Mucosa of stomach (tissue), 1 donor: ENCODE measurements at regions not wholly inside any gene's neighbourhood (a gene's known extent, or its start where the extent isn't known, plus 50 kb on each side); places are given as distances from the start of the nearest gene placed in this dataset.

Experiments used
- H3K27me3 ChIP-seq: one replicate; pipeline ENCODE4 v1.7.0; 2013; ENCODE audit warnings: mild to moderate bottlenecking, low read length; ENCODE audit not compliant: control insufficient read depth, insufficient read depth
- H3K36me3 ChIP-seq: one replicate; pipeline ENCODE4 v1.7.0; 2013; ENCODE audit warnings: low read length; ENCODE audit not compliant: control insufficient read depth, insufficient read depth
- H3K4me1 ChIP-seq: one replicate; pipeline ENCODE4 v1.7.0; 2013; ENCODE audit warnings: mild to moderate bottlenecking, low read length; ENCODE audit not compliant: control insufficient read depth, insufficient read depth
- H3K4me3 ChIP-seq: one replicate; pipeline ENCODE4 v1.7.0; 2013; ENCODE audit warnings: low read length
- H3K9ac ChIP-seq: one replicate; pipeline ENCODE4 v1.7.0; 2013; ENCODE audit warnings: mild to moderate bottlenecking, low read length, moderate library complexity
- H3K9me3 ChIP-seq: one replicate; pipeline ENCODE4 v1.7.0; 2013; ENCODE audit warnings: mild to moderate bottlenecking, low read length, moderate library complexity; ENCODE audit not compliant: control insufficient read depth
- donor health status: Pancreatic carcinoma.

GRCh38 chrX:39822133-39822748 is 275.5 kb downstream of the BCOR start:
- no peaks in the 10 kb centered on the region for H3K9me3 ChIP-seq
- no peak overlapping the region for H3K9ac ChIP-seq
- H3K4me3 ChIP-seq: no peak overlapping the region
- H3K27me3 ChIP-seq: peaks cover 5% of the 10 kb centered on the region
- H3K36me3 ChIP-seq: no peaks in the 10 kb centered on the region
- peaks cover 6% of the 10 kb centered on the region for H3K4me1 ChIP-seq

- Histone ChIP-seq H3K9me3 (no peaks in the 10 kb centered on the region), H3K9ac (no peak overlapping the region), H3K4me3 (no peak overlapping the region), H3K4me1 (peaks cover 5% of the 10 kb centered on the region), H3K36me3 (no peaks in the 10 kb centered on the region), H3K27me3 (peaks cover 5% of the 10 kb centered on the region)
These were observed 274.3 kb downstream of the BCOR start for GRCh38 chrX:39823424-39823823.

DNA sequence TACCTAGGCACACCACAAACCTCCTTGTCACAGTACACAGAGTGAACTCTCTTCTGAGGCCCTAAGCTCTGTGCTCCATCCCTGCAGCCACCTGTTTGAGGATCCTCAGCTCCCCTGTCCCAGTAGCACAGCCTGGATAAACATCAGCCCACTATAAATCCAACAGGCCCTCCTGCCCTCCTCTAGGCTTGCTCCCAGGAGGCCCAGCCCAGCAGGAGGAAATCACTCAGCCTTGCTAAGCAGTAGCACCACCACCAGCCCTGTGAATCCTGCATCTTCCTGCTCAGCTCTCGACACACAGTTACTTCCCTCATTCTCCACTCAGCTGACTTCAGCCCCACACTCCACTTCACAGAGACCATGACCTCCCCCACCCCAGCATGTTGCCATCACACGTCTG is 273.9 kb downstream of the BCOR start:
- Histone ChIP-seq H3K9me3 (no peaks in the 10 kb centered on the region), H3K9ac (no peak overlapping the region), H3K27me3 (peaks cover 5% of the 10 kb centered on the region), H3K36me3 (no peaks in the 10 kb centered on the region), H3K4me1 (peaks cover 5% of the 10 kb centered on the region), H3K4me3 (no peak overlapping the region)

DNA sequence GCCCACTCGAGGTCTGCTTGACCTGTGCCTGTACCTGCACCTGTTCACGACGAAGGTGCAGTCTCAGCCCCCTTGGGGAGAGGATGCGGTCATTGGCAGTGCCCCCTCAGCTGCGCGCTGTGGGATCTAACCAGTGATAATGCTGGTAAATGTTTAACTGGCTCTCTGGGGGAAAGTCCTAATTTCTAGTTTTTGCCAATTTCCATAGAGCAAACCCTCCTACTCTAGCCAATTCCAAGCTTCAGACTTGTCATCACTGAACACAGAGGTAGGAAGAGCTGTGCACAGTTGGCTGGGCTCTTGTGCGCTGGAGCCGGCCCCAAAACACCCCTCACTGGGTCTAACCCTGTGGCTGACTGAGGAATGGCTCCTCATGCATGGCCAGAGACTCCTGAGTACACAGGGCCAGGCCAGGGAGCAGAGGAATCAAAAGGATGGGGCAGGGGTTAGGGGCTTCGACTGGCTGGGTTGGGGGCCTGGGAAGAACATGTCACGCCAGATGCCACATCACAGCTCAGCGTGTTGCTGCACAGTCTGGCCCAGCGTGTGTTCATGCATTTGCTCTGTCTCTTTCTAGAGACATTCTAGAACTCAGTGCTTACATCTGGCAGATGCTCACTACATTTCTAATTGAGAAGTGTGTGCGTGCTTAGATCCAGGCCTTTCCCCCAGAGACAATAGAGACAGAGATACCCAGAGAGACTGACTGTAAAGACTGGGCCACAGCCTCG is 270.8 kb downstream of the BCOR start:
- Histone ChIP-seq H3K36me3 (no peaks in the 10 kb centered on the region), H3K9me3 (no peaks in the 10 kb centered on the region), H3K27me3 (no peaks in the 10 kb centered on the region), H3K4me3 (no peak overlapping the region), H3K4me1 (peaks cover 6% of the 10 kb centered on the region), H3K9ac (no peak overlapping the region)

- H3K9me3 ChIP-seq: no peaks in the 10 kb centered on the region
These were observed 269.8 kb downstream of the BCOR start for GRCh38 chrX:39827951-39828350.

GRCh38 chrX:39828971-39829370 is 268.8 kb downstream of the BCOR start:
- Histone ChIP-seq H3K4me1 (peaks cover 6% of the 10 kb centered on the region), H3K27me3 (no peaks in the 10 kb centered on the region), H3K36me3 (no peaks in the 10 kb centered on the region), H3K9me3 (no peaks in the 10 kb centered on the region), H3K9ac (no peak overlapping the region), H3K4me3 (no peak overlapping the region)

More at GRCh38 chrX:39827951-39828350, 269.8 kb downstream of the BCOR start:
- no peaks in the 10 kb centered on the region for H3K36me3 ChIP-seq
- H3K9ac ChIP-seq: no peak overlapping the region
- H3K4me1 ChIP-seq: peaks cover 6% of the 10 kb centered on the region
- H3K4me3 ChIP-seq: no peak overlapping the region
- no peaks in the 10 kb centered on the region for H3K27me3 ChIP-seq

- no peaks in the 10 kb centered on the region for H3K27me3 ChIP-seq
- H3K4me1 ChIP-seq: peaks cover 6% of the 10 kb centered on the region
- H3K9me3 ChIP-seq: no peaks in the 10 kb centered on the region
- no peak overlapping the region for H3K4me3 ChIP-seq
- H3K36me3 ChIP-seq: no peaks in the 10 kb centered on the region
- H3K9ac ChIP-seq: no peak overlapping the region
These were observed 267.8 kb downstream of the BCOR start for GRCh38 chrX:39829965-39830364.

DNA sequence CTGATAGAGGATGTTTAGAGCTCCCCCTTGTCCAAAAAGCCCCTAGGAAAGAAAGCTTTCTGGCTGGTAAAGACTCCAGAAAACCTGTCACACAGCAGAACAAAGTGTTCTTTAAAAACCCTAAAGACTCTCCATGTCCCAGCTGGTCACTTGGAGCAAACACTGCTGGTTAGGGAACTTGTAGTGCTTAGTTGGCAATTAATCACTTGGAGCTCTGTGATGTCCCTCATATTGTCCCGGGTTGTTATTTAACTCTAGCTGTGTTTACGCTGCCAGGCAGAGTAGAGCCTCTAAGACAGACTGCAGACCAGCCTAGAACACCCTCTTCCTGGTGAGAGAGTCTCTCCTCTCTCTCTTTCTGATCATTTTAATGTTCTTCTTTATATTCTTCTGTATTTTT is 267.3 kb downstream of the BCOR start:
- Histone ChIP-seq H3K9ac (no peak overlapping the region), H3K4me3 (no peak overlapping the region), H3K36me3 (no peaks in the 10 kb centered on the region), H3K4me1 (peaks cover 6% of the 10 kb centered on the region), H3K27me3 (no peaks in the 10 kb centered on the region), H3K9me3 (no peaks in the 10 kb centered on the region)

DNA sequence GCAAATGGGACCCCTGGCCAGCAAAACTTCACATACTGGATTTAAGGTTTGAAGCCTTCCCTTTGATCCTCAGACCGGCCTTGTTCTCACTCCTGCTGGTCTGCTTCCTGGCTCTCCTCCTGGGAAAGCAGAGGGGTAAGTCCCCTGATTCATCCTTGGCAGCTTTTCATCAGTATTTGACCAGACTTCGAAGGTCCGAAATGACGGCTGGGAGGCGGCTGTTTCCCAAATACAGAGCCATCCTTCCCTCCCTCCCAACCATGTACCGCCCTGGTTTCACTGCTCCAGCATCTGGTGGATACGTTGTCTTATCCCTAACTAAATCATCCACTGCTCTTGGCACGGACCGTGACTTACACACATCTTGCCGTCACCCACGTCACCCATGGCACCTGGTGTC is 265.5 kb downstream of the BCOR start:
- no peaks in the 10 kb centered on the region for H3K27me3 ChIP-seq
- no peak overlapping the region for H3K4me3 ChIP-seq
- H3K36me3 ChIP-seq: no peaks in the 10 kb centered on the region
- H3K9ac ChIP-seq: no peak overlapping the region
- H3K9me3 ChIP-seq: no peaks in the 10 kb centered on the region
- H3K4me1 ChIP-seq: peaks cover 6% of the 10 kb centered on the region

GRCh38 chrX:39834600-39834999 is 263.2 kb downstream of the BCOR start:
- H3K9me3 ChIP-seq: no peaks in the 10 kb centered on the region
- no peak overlapping the region for H3K4me3 ChIP-seq
- no peaks in the 10 kb centered on the region for H3K27me3 ChIP-seq
- H3K4me1 ChIP-seq: peaks cover 6% of the 10 kb centered on the region
- no peak overlapping the region for H3K9ac ChIP-seq
- no peaks in the 10 kb centered on the region for H3K36me3 ChIP-seq

GRCh38 chrX:39835241-39835640 is 262.5 kb downstream of the BCOR start:
- no peaks in the 10 kb centered on the region for H3K27me3 ChIP-seq
- H3K4me1 ChIP-seq: peaks cover 2% of the 10 kb centered on the region
- no peaks in the 10 kb centered on the region for H3K9me3 ChIP-seq
- H3K36me3 ChIP-seq: no peaks in the 10 kb centered on the region
- no peak overlapping the region for H3K4me3 ChIP-seq
- H3K9ac ChIP-seq: no peak overlapping the region

DNA sequence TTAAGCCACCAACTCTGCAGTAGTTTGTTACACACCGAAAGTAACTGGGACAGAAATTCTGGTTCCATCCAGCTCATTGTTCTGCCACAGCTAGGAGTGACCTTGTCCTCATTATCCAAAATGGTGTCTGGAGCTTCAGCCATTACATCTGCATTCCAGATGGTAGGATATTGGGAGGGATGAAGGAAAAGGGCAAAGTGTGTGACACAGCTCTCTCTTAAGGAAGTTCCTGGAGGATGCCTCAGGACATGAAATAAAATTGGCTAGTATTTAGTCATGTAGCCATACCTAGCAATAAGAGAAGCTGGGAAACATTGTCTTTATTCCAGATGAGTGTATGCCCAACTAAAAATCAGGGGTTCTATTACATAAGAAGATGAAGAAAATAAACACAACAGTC is 262.0 kb downstream of the BCOR start:
- Histone ChIP-seq H3K9me3 (no peaks in the 10 kb centered on the region), H3K4me1 (no peaks in the 10 kb centered on the region), H3K4me3 (no peak overlapping the region), H3K27me3 (no peaks in the 10 kb centered on the region), H3K36me3 (no peaks in the 10 kb centered on the region), H3K9ac (no peak overlapping the region)
